ENCODE measurements at regions not wholly inside any gene's neighbourhood (a gene's known extent, or its start where the extent isn't known, plus 50 kb on each side); places are given as distances from the start of the nearest gene placed in this dataset.

DNA sequence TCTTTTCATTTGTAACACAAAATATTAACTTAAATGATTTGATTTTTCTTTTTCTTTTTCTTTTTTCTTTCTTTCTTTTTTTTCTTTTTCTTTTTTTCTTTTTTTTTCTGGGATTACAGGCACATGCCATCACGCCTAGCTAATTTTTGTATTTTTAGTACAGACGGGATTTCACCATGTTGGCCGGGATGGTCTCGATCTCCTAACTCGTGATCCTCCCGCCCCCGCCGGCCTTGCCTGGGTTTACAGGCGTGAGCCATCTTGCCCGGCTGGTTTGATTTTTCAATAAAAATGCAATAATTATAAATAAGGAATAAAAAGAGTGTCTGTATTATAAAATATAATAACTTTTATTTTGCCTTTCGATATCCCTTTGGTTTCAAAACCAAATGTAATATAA is 146.7 kb upstream of the RGS18 start:
- TF ChIP-seq, protein P1, sequence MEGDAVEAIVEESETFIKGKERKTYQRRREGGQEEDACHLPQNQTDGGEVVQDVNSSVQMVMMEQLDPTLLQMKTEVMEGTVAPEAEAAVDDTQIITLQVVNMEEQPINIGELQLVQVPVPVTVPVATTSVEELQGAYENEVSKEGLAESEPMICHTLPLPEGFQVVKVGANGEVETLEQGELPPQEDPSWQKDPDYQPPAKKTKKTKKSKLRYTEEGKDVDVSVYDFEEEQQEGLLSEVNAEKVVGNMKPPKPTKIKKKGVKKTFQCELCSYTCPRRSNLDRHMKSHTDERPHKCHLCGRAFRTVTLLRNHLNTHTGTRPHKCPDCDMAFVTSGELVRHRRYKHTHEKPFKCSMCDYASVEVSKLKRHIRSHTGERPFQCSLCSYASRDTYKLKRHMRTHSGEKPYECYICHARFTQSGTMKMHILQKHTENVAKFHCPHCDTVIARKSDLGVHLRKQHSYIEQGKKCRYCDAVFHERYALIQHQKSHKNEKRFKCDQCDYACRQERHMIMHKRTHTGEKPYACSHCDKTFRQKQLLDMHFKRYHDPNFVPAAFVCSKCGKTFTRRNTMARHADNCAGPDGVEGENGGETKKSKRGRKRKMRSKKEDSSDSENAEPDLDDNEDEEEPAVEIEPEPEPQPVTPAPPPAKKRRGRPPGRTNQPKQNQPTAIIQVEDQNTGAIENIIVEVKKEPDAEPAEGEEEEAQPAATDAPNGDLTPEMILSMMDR (IDR thresholded peaks at IDR 0.05; ENCODE audit: borderline replicate concordance, extremely low read depth, low read length, poor library complexity, severe bottlenecking) = no peak
- TF ChIP-seq EZH2 (IDR thresholded peaks at IDR 0.05; ENCODE audit: borderline replicate concordance, low read depth, low read length, severe bottlenecking) = no peak
